RWPE1 (cell line): ENCODE measurements at regions not wholly inside any gene's neighbourhood (a gene's known extent, or its start where the extent isn't known, plus 50 kb on each side); places are given as distances from the start of the nearest gene placed in this dataset.

Experiments used
- CTCF ChIA-PET: fragments of 350-600 bp; sonication (Branson Sonifier 250); formaldehyde crosslinking; extraction: SDS; loops from one replicate; lab custom pipeline; 2021; lab: Yijun Ruan, JAX
- POLR2A ChIA-PET: fragments of 400-600 bp; formaldehyde crosslinking; extraction: SDS; loops from one replicate; lab custom pipeline; 2020; ENCODE audit warnings: antibody characterized with exemption; ENCODE audit not compliant: low non-redundant PET; lab: Yijun Ruan, JAX
- DNase-seq: peaks from one replicate; pipeline ENCODE4 v3.0.0; 2012; ENCODE audit warnings: low spot score
- H3K27ac ChIP-seq: fragments of 450-650 bp; 2 replicates; pipeline ENCODE4 v1.5.1; 2017
- TF ChIP-seq, protein P1 (sequence below): fragments of 450-650 bp; conservative IDR thresholded peaks from 2 replicates; pipeline ENCODE4 v1.5.1; 2017; ENCODE audit warnings: low read depth, mild to moderate bottlenecking

DNA sequence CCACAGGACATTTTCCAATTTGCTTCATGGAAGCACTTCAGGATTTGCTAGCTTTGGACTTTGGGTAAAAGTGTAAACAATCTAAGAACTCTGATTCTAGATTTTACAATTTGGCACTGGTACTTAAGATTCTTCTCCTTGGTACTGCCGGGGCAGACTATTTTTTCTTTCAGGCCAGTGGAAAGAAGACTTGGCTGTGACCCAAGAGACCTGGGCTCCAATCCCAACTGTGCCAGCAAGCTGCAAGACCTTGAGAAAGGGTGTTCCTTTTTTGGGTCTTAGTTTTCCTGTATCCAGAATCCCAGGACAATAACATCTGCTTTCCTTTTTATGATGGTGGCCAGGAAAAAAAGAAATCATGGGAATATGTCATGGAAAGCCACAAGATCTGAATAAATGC is 148.1 kb upstream of the CRY1 start:
- POLR2A ChIA-PET, result no interaction called here
- TF ChIP-seq, protein P1, sequence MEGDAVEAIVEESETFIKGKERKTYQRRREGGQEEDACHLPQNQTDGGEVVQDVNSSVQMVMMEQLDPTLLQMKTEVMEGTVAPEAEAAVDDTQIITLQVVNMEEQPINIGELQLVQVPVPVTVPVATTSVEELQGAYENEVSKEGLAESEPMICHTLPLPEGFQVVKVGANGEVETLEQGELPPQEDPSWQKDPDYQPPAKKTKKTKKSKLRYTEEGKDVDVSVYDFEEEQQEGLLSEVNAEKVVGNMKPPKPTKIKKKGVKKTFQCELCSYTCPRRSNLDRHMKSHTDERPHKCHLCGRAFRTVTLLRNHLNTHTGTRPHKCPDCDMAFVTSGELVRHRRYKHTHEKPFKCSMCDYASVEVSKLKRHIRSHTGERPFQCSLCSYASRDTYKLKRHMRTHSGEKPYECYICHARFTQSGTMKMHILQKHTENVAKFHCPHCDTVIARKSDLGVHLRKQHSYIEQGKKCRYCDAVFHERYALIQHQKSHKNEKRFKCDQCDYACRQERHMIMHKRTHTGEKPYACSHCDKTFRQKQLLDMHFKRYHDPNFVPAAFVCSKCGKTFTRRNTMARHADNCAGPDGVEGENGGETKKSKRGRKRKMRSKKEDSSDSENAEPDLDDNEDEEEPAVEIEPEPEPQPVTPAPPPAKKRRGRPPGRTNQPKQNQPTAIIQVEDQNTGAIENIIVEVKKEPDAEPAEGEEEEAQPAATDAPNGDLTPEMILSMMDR, result no peak
- CTCF ChIA-PET, result no interaction called here
- DNase-seq, result no peak
- H3K27ac ChIP-seq, result no peak overlapping the region

DNA sequence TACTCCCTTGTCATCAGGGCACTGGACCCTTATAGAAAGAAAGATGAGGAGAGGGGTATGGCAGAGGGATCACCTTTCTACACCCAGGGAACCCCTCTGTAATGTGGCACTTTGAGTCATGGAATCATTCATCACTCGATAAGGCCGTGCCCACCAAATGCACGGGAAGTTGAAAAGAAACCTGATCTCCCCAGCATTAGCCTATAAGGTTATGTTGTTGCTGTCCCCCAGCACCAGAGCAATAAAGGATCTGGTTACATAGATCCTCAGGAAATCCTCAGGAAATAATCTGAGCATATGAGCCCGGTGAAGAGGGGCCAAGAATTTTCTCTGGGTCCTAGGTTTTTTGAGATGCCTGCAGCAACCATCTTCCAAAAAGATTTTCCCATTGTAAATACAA is 148.8 kb upstream of the CRY1 start:
- TF ChIP-seq, protein P1, result no peak
- no peak for DNase-seq
- no peak overlapping the region for H3K27ac ChIP-seq
- ChIA-PET CTCF (no interaction called here), POLR2A (no interaction called here)

DNA sequence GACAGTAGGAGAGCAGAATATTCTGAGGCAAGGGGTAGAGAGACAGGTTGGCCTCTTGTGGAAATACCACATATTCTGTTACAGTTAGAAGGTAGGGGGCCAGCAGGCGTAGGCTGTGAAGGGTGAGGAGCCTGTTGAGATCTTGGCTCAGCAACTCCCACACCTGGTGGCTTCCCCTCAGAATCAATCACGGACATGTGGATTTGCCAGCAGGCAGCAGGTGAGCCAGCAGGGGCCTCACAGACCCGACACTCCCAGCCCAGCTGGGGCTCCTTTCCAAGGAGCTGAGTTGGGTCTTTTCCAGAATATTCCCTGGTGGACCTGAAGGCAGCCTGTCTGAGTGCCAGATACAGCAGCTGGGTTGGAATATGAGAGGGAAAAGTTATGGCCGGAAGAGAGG is 150.0 kb upstream of the CRY1 start:
- CTCF ChIA-PET, result no interaction called here
- TF ChIP-seq, protein P1, result no peak
- POLR2A ChIA-PET, result no interaction called here
- H3K27ac ChIP-seq, result no peak overlapping the region
- DNase-seq, result no peak

DNA sequence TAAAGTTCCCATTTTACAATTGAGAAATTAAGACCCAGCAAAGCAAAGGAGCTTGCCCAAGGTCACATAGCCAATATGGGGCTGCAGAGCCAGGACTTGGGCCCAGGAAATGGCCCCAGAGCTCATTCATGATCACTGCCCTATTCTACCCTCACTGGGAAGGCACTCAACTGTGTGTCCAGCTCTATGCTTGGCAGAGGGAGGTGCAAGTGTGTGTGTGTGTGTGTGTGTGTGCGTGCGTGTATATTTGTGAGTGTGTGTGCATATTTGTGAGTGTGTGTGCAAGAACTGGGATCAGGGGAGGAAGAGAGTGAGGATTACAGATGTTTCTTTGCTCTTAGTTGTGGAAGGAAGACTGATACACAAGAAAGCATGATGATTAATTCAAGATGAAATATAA is 151.2 kb upstream of the CRY1 start:
- H3K27ac ChIP-seq, result no peak overlapping the region
- ChIA-PET POLR2A (no interaction called here), CTCF (interaction anchor here (0.8 kb wide), 1 partner anchor 112 kb away, joined by 5 read pairs; no protein-coding TSS in a partner anchor)
- TF ChIP-seq, protein P1, result no peak
- no peak for DNase-seq

DNA sequence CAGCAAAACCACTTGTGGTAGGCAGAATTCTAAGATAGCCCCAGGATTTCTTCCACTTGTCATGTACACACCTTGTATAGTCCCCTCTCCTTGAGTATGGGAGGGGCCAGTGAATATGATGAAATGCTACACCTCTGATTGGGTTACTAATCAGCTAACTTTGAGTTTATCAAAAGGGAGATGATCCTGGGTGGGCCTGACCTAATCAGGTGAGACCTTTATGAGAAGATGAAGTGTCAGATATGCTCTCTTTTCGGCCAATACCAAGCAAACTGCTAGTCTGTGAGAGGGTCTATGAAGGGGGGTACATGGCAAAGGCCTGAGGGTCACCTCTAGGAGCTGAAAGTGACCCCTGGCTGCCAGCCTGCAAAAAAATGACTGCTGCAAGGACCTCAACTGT is 154.3 kb upstream of the CRY1 start:
- POLR2A ChIA-PET, result no interaction called here
- no peak for DNase-seq
- TF ChIP-seq, protein P1, result no peak
- H3K27ac ChIP-seq, result no peak overlapping the region
- CTCF ChIA-PET, result no interaction called here

DNA sequence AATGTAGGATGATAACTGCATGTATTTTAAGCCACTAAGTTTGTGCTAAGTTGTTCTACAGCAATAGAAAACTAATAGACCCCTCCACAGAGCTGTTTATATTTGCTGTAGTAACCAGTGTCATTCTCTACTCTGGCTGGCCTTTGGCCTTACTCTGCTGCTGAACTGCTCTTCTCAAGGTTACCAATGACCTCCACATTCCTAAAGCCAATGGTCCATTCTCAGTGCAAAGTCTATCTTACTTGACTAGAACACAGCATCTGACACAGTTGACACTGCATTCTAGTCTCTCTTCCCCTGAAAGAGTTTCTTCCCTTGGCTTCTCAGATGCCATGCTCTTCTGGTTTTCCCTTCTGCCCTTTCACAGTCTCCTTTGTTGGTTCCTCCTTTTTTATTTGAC is 154.8 kb upstream of the CRY1 start:
- no peak for DNase-seq
- CTCF ChIA-PET, result no interaction called here
- POLR2A ChIA-PET, result no interaction called here
- TF ChIP-seq, protein P1, result no peak
- no peak overlapping the region for H3K27ac ChIP-seq

DNA sequence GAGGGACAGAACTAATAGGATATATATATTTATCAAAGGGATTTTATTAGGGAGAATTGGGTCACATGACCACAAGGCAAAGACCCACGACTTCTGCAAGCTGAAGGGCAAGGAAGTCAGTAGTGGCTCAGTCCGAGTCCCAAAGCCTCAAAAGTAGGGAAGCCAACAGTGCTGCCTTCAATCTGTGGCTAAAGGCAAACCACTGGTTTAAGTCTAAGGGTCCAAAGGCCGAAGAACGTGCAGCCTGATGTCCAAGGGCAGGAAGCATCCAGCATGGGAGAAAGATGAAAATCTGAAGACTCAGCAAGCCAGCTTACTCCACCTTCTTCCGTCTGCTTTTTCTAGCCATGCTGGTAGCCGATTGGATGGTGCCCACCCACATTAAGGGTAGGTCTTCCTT is 157.9 kb upstream of the CRY1 start:
- CTCF ChIA-PET, result no interaction called here
- no peak for DNase-seq
- POLR2A ChIA-PET, result no interaction called here
- H3K27ac ChIP-seq, result no peak overlapping the region
- TF ChIP-seq, protein P1, result no peak
